ENCODE measurements at regions not wholly inside any gene's neighbourhood (a gene's known extent, or its start where the extent isn't known, plus 50 kb on each side); places are given as distances from the start of the nearest gene placed in this dataset.

GRCh38 chr7:159253657-159254056, 109.0 kb upstream of the VIPR2 start:
- DNase-seq = no peak

- no peak for DNase-seq
Observed at GRCh38 chr7:159250471-159250870, 105.8 kb upstream of the VIPR2 start.

GRCh38 chr7:159249671-159250070, 105.0 kb upstream of the VIPR2 start:
- DNase-seq = no peak

- DNase-seq = no peak
Observed at GRCh38 chr7:159247910-159248309, 103.2 kb upstream of the VIPR2 start.

GRCh38 chr7:159246702-159247480, 102.2 kb upstream of the VIPR2 start:
- no peak for DNase-seq

GRCh38 chr7:159240962-159241361, 96.3 kb upstream of the VIPR2 start:
- DNase-seq = peak; percentile 23

- DNase-seq = no peak
Observed at GRCh38 chr7:159239028-159239427, 94.4 kb upstream of the VIPR2 start.

GRCh38 chr7:159238541-159238940, 93.9 kb upstream of the VIPR2 start:
- no peak for DNase-seq

- DNase-seq = no peak
Observed at GRCh38 chr7:159237022-159237653, 92.5 kb upstream of the VIPR2 start.

- peak; percentile 38 for DNase-seq
Observed at GRCh38 chr7:159231017-159231416, 86.3 kb upstream of the VIPR2 start.

- DNase-seq = no peak
Observed at GRCh38 chr7:159229683-159230475, 85.2 kb upstream of the VIPR2 start.

GRCh38 chr7:159227433-159227832, 82.8 kb upstream of the VIPR2 start:
- DNase-seq = no peak

- no peak for DNase-seq
Observed at GRCh38 chr7:159226011-159226702, 81.5 kb upstream of the VIPR2 start.

GRCh38 chr7:159218607-159219006, 73.9 kb upstream of the VIPR2 start:
- DNase-seq = no peak

GRCh38 chr7:159218170-159218569, 73.5 kb upstream of the VIPR2 start:
- DNase-seq = no peak

GRCh38 chr7:159215076-159215475, 70.4 kb upstream of the VIPR2 start:
- no peak for DNase-seq

GRCh38 chr7:159213253-159213652, 68.6 kb upstream of the VIPR2 start:
- no peak for DNase-seq

- DNase-seq = no peak
Observed at GRCh38 chr7:159212226-159212625, 67.6 kb upstream of the VIPR2 start.

GRCh38 chr7:159211540-159212182, 67.0 kb upstream of the VIPR2 start:
- peak; percentile 31 for DNase-seq

- DNase-seq = no peak
Observed at GRCh38 chr7:159210581-159211235, 66.0 kb upstream of the VIPR2 start.

GRCh38 chr7:159209429-159209828, 64.8 kb upstream of the VIPR2 start:
- no peak for DNase-seq

- DNase-seq = no peak
Observed at GRCh38 chr7:159207951-159208350, 63.3 kb upstream of the VIPR2 start.

Measured in DMS53 (cell line).